ENCODE measurements at regions not wholly inside any gene's neighbourhood (a gene's known extent, or its start where the extent isn't known, plus 50 kb on each side); places are given as distances from the start of the nearest gene placed in this dataset.

- TF ChIP-seq POLR2AphosphoS5 (IDR thresholded peaks at IDR 0.05) (no peak), CTCF (IDR thresholded peaks at IDR 0.05) (no peak)
These were observed 227.8 kb upstream of the RAB4A start for GRCh38 chr1:229043115-229043514.

Data from breast epithelium (tissue), 3 donors.